Lower lobe of right lung (tissue), 2 donors: ENCODE measurements at regions not wholly inside any gene's neighbourhood (a gene's known extent, or its start where the extent isn't known, plus 50 kb on each side); places are given as distances from the start of the nearest gene placed in this dataset.

Experiments used
- ATAC-seq, 2 donors: fragments of 200-7000 bp; cut with Tn5 transposase; one replicate each; pipeline ENCODE4 v1.9.1; 2020 to 2022; ENCODE audit warnings: mild to moderate bottlenecking in 2 of 2, moderate library complexity in 2 of 2
- DNase-seq: peaks from one replicate; pipeline ENCODE4 v3.0.0-alpha.2; 2020
- H3K27ac ChIP-seq: fragments of 200-600 bp; one replicate; pipeline ENCODE4 v1.8.0; 2022
- H3K27me3 ChIP-seq: fragments of 200-600 bp; one replicate; pipeline ENCODE4 v1.8.0; 2022; ENCODE audit warnings: low read depth
- H3K36me3 ChIP-seq: fragments of 200-600 bp; one replicate; pipeline ENCODE4 v1.8.0; 2022; ENCODE audit warnings: mild to moderate bottlenecking
- H3K4me1 ChIP-seq: fragments of 200-600 bp; one replicate; pipeline ENCODE4 v1.8.0; 2022
- H3K4me3 ChIP-seq: fragments of 200-600 bp; one replicate; pipeline ENCODE4 v1.8.0; 2022; ENCODE audit warnings: mild to moderate bottlenecking
- H3K9me3 ChIP-seq: fragments of 200-600 bp; one replicate; pipeline ENCODE4 v1.8.0; 2022
- intact Hi-C: fragments of 100-400 bp; cut with DNase I; formaldehyde crosslinking; loops from one replicate; pipeline ENCODE4 v1.11.0; 2022
- TF ChIP-seq, protein P1 (sequence below): fragments of 200-600 bp; IDR thresholded peaks from one replicate; pipeline ENCODE4 v1.8.0; 2022; ENCODE audit warnings: antibody characterized with exemption, mild to moderate bottlenecking
- donor health status: DM: no; HTN: yes; CAD: no; lungs with severe emphysema.

DNA sequence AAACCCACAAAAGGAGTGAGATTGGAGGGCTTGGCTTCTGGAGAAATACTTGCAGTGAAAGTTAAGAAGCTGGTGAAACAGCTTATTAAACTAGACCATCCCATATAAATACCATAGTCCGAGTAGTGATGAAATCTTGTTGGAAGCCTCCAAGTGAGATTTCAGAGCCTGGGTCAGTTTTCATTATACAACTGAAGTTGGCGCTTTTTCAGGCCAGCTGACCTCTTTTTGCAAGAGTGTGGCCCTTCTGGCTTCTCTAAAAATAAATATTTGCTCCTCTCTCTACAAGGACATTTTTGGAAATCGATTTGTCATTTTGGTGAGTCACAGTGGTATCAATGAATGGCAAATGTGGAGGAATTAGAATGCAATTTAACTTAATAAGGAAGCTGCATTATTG lies 51.2 kb upstream of the THRB start:
- peaks cover 15% of the 10 kb centered on the region for H3K4me1 ChIP-seq
- H3K27me3 ChIP-seq: no peaks in the 10 kb centered on the region
- TF ChIP-seq, protein P1, sequence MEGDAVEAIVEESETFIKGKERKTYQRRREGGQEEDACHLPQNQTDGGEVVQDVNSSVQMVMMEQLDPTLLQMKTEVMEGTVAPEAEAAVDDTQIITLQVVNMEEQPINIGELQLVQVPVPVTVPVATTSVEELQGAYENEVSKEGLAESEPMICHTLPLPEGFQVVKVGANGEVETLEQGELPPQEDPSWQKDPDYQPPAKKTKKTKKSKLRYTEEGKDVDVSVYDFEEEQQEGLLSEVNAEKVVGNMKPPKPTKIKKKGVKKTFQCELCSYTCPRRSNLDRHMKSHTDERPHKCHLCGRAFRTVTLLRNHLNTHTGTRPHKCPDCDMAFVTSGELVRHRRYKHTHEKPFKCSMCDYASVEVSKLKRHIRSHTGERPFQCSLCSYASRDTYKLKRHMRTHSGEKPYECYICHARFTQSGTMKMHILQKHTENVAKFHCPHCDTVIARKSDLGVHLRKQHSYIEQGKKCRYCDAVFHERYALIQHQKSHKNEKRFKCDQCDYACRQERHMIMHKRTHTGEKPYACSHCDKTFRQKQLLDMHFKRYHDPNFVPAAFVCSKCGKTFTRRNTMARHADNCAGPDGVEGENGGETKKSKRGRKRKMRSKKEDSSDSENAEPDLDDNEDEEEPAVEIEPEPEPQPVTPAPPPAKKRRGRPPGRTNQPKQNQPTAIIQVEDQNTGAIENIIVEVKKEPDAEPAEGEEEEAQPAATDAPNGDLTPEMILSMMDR: no peak
- H3K27ac ChIP-seq: no peak overlapping the region
- ATAC-seq (peak; percentile 72 to 91), DNase-seq (no peak)
- intact Hi-C loops: no loop called here
- H3K9me3 ChIP-seq: no peaks in the 10 kb centered on the region
- H3K4me3 ChIP-seq: no peak overlapping the region
- no peaks in the 10 kb centered on the region for H3K36me3 ChIP-seq

DNA sequence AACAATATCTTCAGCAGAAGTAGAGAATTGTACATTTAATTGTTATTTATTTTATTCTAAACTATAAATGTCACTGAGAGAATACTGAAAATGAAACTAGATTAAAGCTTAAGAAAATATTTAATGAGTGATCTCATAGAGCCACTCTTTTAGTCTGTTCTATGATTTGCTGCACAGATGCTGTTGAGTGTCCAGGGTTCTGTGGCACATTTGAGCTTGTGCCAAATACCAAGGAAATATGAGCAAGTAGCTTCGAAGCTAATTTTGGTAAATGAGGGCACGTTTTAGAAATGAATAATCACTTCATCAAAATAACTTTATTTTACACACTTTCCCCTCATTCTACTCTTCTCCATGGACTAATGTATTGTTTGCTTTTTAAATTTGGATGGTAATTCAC lies 53.6 kb upstream of the THRB start:
- Histone ChIP-seq H3K4me1 (peaks cover 15% of the 10 kb centered on the region), H3K4me3 (no peak overlapping the region), H3K9me3 (no peaks in the 10 kb centered on the region), H3K27me3 (no peaks in the 10 kb centered on the region), H3K27ac (no peak overlapping the region), H3K36me3 (no peaks in the 10 kb centered on the region)
- intact Hi-C loops: no loop called here
- peak in 1 of 2 donors; percentile 57 for ATAC-seq
- DNase-seq: no peak
- TF ChIP-seq, protein P1: no peak

DNA sequence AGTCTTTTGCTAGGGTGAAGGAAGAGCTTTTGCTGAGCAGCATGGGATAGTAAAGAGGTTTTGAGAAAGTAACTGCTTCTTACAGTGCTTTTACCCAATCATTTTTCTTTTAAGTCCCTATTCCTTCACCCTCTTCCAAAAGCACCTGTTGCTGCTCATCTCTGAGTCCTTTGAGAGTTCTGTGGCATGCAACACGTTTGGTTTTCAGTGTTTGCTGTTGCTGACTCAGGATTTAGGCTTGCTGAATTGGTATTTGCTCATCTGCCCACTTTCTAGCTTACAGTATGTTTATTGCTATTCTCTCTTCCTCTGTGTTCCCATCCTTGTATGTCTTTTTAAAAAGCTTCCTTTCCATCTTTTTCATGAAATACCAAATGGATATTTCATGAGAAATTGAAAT lies 55.9 kb upstream of the THRB start:
- Histone ChIP-seq H3K4me3 (no peak overlapping the region), H3K36me3 (no peaks in the 10 kb centered on the region), H3K27ac (no peak overlapping the region), H3K9me3 (no peaks in the 10 kb centered on the region), H3K4me1 (peaks cover 15% of the 10 kb centered on the region), H3K27me3 (no peaks in the 10 kb centered on the region)
- DNase-seq (no peak), ATAC-seq (no peak)
- intact Hi-C loops: no loop called here
- TF ChIP-seq, protein P1: no peak

- H3K27me3 ChIP-seq: no peaks in the 10 kb centered on the region
- H3K27ac ChIP-seq: no peak overlapping the region
- no peak for ATAC-seq
- intact Hi-C loops: no loop called here
- H3K36me3 ChIP-seq: no peaks in the 10 kb centered on the region
- H3K4me1 ChIP-seq: peaks cover 10% of the 10 kb centered on the region
- no peak overlapping the region for H3K4me3 ChIP-seq
- no peak for DNase-seq
- TF ChIP-seq, protein P1: no peak
- no peaks in the 10 kb centered on the region for H3K9me3 ChIP-seq
These were observed 57.0 kb upstream of the THRB start for GRCh38 chr3:24551626-24552025.

- no peak for DNase-seq
- intact Hi-C loops: no loop called here
These were observed 68.2 kb upstream of the THRB start for GRCh38 chr3:24562895-24563294.

More at GRCh38 chr3:24562895-24563294, 68.2 kb upstream of the THRB start:
- TF ChIP-seq, protein P1: no peak
- no peaks in the 10 kb centered on the region for H3K36me3 ChIP-seq
- no peak overlapping the region for H3K4me3 ChIP-seq
- peaks cover 4% of the 10 kb centered on the region for H3K9me3 ChIP-seq
- H3K4me1 ChIP-seq: no peaks in the 10 kb centered on the region
- H3K27me3 ChIP-seq: no peaks in the 10 kb centered on the region
- no peak overlapping the region for H3K27ac ChIP-seq
- no peak for ATAC-seq
